SKM-1 (cell line): ENCODE measurements at regions not wholly inside any gene's neighbourhood (a gene's known extent, or its start where the extent isn't known, plus 50 kb on each side); places are given as distances from the start of the nearest gene placed in this dataset.

Experiments
- DNase-seq: peaks from one replicate; lab custom pipeline; 2025; ENCODE audit not compliant: unreplicated experiment; lab: John Stamatoyannopoulos, UW

GRCh38 chr2:122206101-122206500, 450.6 kb downstream of the TSN start:
- no peak for DNase-seq

GRCh38 chr2:122209377-122209776, 453.9 kb downstream of the TSN start:
- no peak for DNase-seq

- DNase-seq = no peak
Observed at GRCh38 chr2:122210065-122210464, 454.6 kb downstream of the TSN start.

GRCh38 chr2:122210898-122211856, 455.7 kb downstream of the TSN start:
- DNase-seq = no peak

- DNase-seq = no peak
Observed at GRCh38 chr2:122213312-122213711, 457.9 kb downstream of the TSN start.

GRCh38 chr2:122216071-122216470, 460.6 kb downstream of the TSN start:
- DNase-seq = no peak

GRCh38 chr2:122216901-122217300, 461.4 kb downstream of the TSN start:
- no peak for DNase-seq

GRCh38 chr2:122218596-122218995, 463.1 kb downstream of the TSN start:
- no peak for DNase-seq

- DNase-seq = no peak
Observed at GRCh38 chr2:122219504-122219903, 464.1 kb downstream of the TSN start.

GRCh38 chr2:122221665-122222064, 466.2 kb downstream of the TSN start:
- DNase-seq = no peak

- DNase-seq = no peak
Observed at GRCh38 chr2:122231296-122231695, 475.8 kb downstream of the TSN start.

- DNase-seq = no peak
Observed at GRCh38 chr2:122233372-122233771, 477.9 kb downstream of the TSN start.

GRCh38 chr2:122236152-122236874, 480.9 kb downstream of the TSN start:
- DNase-seq = no peak

GRCh38 chr2:122236925-122237324, 481.5 kb downstream of the TSN start:
- no peak for DNase-seq

- no peak for DNase-seq
Observed at GRCh38 chr2:122237450-122237849, 482.0 kb downstream of the TSN start.

- no peak for DNase-seq
Observed at GRCh38 chr2:122238006-122238559, 482.6 kb downstream of the TSN start.

- DNase-seq = no peak
Observed at GRCh38 chr2:122239440-122239839, 484.0 kb downstream of the TSN start.

GRCh38 chr2:122244598-122245229, 489.3 kb downstream of the TSN start:
- no peak for DNase-seq

GRCh38 chr2:122249673-122250072, 494.2 kb downstream of the TSN start:
- no peak for DNase-seq

GRCh38 chr2:122251158-122251557, 495.7 kb downstream of the TSN start:
- no peak for DNase-seq

- no peak for DNase-seq
Observed at GRCh38 chr2:122251566-122251965, 496.1 kb downstream of the TSN start.
